DMS53 treated with DMSO at 0.1 percent for 48 hours (cell line): ENCODE measurements at regions not wholly inside any gene's neighbourhood (a gene's known extent, or its start where the extent isn't known, plus 50 kb on each side); places are given as distances from the start of the nearest gene placed in this dataset.

Experiments
- DNase-seq: peaks from one replicate; lab custom pipeline; 2025; ENCODE audit not compliant: unreplicated experiment; lab: John Stamatoyannopoulos, UW

DNA sequence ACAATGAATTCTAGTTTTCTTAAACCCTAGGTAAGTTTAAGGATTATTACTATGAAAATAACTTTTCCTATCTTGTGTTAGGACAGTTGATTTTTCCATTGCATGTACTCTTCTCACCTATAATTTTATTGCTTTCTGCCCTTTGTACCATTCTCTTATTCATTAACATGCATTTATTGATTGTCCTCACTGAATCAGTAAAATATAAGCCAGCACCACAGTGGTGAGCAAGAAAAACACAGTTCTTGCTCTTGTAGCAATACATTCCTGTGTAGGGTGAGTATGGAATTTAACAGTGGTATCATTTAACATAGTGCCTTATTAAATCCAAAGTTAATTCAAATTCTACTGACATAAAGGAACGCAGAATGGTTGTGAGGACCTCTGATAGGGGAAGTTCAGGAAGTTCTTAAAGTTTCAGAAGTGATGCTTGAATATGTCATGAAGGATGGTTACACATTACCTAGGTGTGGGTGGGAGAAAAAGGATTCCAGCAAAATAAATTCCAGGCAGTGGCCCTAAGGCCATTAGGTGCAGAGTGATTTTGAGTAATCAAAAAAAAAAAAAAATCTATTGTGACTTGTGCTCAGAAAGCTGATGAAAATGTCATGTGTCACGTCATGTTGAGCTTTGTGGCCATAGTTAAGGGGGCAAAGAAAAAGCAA is 104.7 kb upstream of the DSEL start:
- DNase-seq, result no peak

DNA sequence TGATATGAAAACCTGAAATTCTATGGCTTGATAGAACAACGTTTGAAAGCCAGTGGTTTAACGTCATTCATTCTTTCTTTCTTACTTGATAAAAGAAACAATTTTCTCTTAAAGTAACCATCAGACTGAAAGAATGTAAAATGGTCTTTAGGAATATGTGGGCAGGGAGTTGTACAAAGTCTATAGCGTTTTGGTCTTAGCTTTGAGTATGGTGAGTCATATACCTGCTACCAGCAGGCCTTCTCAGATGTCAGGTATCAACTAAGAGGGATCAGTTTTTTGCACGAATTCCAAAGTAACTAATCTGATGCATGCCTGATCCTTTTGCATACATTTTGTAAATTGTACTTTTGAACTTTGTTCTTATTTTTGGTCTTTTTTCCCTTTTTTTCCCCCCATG is 101.5 kb upstream of the DSEL start:
- peak; percentile 32 for DNase-seq

DNA sequence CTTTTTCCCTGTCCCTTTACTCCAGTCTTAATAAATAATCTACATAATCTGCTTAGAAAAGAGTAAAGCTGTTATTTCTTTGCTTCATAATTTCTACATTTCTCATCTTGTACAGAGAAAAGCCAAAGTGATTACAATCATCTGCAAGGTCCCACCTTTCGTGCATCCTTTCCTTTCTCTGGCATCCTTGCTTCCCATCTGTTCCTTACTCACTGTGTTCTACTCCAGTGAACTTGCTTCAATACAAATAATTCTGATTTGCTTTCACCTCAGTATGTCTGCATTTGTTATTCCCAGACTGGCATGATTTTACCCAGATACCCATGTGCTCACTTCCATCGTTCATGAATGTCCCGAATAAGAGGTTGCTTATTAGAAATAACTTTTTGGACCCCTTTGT is 99.4 kb upstream of the DSEL start:
- DNase-seq, result no peak

DNA sequence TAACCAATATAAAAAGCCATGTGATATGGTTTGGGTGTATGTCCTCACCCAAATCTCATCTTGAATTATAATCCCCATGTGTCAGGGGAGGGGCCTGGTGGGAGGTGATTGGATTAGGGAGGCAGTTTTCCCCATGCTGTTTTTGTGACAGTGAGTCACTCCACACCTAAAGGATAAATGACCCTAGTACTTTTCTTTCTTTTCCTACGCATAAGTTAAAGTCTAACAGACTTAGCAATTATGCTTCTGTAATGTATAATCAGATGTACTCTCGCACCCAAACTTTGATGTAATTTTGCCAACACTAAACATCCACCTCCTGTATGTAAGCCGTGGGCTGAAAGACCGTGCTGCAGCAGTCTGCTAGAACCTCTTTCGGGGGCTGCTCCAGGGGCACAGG is 97.2 kb upstream of the DSEL start:
- DNase-seq, result no peak

DNA sequence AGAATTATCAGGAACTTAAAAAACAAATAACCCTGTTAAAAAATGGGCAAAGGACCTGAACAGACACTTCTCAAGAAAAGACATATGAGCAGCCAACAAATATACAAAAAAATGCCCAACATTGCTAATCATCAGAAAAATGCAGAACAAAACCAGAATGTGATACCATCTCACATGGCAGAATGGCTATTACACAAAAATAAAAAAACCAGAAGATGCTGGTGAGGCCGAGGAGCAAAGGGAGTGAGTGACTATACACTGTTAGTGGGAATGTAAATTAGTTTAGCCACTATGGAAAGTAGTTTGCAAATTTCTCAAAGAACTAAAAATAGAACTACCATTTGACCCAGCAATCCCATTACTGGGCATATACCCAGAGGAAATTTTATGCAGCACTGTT is 95.8 kb upstream of the DSEL start:
- no peak for DNase-seq

DNA sequence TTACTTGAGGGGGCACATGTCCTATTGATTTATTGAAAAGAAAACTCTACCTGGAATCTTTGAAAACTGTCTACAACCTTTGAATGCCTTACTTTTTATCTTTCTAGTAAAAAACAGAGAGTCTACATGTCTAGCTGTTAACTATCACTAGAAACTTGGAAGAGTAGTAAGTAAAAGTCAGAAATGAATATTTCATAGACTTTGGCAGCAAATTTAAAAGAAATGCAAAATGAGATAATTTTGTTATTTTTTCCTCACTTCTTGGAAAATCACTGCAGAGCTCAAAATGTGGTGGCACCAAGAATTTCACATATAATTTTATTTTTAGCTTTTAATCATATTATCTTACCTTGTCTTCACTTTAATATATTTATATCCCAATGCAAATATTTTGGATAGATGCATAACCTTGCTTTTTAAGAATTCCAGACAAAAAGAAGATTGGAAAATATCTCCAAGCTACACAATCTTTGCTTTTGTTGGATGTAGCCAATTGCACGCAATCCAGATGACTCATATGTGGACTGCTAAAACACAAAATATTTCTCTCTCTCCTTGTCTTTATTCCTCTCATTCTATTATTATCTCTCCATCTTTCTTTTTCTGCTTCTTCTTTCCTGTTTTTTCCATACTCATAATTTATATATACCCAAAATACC is 92.2 kb upstream of the DSEL start:
- DNase-seq, result no peak

DNA sequence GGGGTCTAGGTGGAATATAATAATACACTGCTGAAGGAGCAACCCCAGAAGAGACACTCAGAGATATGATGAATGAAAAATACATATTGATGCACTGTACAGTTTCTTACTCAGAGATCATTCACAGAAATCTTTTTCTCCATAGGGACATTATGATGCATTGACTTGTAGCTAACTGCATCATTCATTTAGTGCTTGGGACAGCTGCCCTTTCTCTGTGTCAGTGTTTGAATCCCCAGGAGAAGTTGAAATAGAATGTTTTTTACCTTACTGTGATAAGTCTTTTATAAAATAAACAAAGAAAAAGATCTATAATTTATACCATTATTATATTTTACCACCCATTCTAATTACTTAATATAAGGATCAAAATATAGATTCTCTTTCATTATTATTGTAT is 91.7 kb upstream of the DSEL start:
- DNase-seq, result no peak

DNA sequence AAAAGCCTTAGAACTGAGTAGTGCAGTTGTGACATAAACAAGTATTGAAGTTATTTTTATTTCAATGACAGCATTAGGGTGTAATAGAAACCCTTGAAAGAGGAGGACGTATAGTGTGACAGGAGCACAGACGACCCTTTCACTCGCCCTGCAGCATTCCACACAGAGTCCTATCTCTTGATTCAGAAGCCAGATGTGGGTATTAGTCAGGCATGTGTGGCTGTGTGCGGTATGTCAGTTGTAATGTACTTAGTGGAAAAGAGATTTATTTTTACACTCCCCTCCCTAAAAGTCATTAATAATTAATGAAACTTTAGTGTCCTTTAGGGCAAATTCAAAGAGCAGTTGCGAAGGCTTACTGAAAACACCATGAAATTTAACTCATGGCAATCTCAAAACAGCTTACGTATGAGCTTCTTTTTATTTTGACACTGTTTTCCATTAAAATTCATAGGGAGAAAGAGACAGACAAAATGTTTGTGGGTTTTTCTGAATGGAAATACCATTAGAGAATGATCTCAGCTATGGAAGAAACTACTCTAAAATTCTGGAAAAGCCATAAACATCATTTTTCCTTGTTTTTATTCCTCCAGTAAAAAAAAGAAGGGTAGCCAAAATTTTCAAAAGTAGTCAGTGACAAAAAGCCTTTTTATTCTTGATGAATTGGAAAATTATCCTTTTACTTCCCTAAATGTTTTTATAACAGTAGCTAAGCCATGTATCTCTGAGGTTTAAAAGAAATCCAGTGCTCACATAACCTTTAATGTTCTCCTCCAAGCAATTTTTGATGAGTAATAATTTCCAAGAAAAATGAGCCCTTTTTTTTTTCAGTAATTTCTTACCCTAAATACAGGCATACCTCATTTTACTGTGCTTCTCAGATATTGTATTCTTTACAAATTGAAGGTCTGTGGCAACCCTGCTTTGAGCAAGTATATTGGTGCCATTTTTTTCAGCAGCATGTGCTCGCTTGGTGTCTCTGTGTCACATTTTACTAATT is 84.0 kb upstream of the DSEL start:
- no peak for DNase-seq

DNA sequence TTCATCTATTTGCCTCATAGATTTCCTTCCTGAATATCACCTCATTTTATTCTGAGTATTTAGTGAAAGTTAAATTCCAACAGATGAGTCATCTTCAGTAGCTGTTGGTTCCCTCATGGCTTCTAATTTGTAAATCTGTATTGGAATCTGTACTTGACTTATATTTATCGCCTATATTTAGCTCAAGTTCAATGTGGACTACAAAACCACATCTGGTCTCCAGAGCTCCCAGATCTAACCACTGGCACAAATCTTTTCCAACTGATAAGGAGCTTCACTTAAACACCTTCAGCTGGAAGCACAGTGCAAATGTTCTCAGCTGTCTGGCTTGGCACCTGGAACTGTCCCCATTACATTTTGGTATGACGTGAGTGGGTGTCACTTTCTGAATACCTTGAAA is 82.8 kb upstream of the DSEL start:
- DNase-seq, result no peak

DNA sequence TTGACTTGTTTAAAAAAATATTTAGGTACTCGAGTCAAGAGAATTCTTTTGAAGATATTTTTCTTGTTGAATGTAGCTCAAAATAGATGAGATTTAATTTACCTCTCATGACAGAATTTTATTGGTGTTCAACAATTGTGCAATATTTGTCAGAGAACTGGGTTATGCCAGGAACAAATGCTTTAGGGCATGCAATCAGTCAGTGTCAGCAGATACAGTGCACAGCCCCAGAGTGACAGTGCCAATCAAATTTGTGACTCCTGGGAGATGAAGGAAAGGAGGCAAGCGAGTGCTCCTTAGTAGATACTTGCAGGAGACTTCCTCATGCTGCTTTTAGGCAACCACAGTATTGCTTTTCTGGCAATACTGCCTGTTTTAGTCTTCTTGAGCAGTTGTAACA is 81.2 kb upstream of the DSEL start:
- DNase-seq, result no peak

DNA sequence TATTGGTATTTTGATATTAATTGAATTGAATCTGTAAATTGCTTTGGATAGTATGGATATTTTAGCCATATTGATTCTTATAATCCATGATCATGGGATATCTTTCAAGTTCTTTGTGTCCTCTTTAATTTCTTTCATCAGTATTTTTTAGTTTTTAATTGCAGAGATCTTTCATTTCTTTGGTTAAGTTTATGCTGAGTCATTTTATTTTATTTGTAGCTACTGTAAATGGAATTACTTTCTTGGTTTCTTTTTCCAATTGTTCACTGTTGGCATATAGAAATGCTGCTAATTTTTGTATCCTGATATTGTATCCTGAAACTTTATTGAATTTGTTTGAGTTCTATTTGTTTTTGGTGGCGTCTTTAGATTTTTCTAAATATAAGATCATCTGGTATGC is 79.5 kb upstream of the DSEL start:
- no peak for DNase-seq

DNA sequence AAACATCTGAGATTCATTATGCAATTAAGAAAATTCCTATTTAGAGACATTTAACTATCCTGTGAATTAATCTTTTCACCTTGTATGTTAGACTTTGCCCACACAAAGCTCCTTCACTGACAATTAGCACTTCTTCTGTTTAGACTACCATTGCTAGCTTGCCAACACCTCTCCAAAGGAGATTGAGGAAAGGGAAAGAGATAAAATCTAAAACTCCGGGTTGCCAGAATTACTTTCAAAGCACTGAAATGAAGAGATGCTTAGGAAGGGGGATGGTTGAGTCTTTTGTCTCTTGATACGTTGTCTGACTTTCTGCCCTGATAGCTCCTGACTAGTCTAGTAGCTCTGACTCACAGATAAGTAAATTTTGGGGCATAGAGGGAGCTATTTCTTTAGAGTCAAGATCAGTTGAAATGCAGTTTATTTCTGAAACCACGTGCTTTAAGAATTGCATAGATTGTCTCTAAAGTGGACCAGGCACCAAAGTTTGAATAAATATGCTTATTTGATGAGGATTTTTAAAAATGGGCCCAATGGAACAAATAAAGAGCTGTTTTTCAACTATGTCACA is 74.1 kb upstream of the DSEL start:
- DNase-seq, result peak; percentile 26

DNA sequence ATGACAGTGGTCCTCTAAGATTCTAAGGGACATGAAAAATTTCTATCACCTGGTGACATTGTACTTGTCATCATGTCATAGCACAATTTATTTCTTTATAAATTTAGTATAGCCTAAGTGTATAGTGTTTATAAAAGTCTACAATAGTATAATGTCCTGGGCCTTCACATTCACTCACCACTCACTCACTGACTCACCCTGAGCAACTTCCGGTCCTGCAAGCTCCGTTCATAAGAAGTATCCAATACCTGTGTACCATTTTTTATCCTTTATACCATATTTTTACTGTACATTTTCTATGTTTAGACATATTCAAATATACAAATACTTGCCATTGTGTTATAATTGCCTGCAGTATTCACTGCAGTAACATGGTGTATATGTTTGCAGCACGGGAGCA is 72.8 kb upstream of the DSEL start:
- no peak for DNase-seq

DNA sequence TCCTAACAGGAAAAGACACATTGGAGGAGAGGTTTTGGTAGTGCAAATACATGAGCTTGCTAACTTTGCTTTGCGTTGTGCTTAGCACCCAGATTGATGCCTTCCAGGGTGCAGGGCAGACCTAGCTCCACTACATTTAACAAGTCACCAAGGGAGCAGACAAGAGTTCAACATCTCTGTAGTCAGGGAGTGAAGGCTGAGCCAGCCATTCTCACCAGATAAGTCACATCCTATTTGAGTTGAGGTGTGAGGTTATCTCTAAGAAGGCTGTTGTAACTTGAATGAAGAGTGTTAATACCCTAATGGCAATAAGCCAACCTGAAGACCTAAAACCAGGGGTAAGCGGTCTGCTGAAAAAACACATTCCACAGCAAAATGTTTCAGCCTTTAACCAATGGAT is 69.6 kb upstream of the DSEL start:
- DNase-seq, result no peak

DNA sequence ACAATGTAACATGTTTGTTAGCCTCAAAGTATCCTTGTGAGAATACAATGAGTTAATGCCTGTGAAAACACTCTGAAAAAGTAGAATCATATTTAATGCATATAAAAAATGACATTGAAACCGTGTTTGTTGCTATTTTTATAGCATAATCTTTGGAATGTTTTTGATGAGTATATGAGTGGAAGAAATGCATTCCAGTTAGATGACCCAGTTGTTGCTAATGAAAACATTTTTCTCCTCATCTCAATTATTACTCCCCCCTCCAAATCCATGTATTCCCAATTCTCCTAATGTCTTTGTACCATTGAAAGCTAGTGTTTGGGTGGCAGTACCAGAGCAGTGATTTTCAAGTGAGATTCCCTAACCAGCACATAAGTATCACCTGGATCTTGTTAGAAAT is 67.1 kb upstream of the DSEL start:
- DNase-seq, result no peak

DNA sequence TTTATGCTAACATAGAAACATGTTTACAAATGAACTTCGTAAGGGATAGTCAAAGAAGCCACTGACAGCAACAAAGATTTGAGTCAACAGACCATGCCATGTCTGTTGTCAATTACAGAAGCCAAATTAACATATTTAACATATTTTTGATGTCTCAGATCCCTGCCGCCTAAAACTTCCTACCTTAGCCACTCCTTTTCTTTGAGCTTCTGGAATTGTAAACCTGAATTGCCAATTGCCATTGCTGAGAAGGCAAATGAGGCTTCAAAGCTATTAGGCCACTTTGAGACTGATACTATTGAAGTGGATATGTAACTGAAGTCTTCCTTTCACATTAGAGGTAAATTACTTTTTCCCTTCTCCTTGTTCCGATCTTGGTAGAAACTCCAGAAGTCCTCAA is 66.0 kb upstream of the DSEL start:
- no peak for DNase-seq

DNA sequence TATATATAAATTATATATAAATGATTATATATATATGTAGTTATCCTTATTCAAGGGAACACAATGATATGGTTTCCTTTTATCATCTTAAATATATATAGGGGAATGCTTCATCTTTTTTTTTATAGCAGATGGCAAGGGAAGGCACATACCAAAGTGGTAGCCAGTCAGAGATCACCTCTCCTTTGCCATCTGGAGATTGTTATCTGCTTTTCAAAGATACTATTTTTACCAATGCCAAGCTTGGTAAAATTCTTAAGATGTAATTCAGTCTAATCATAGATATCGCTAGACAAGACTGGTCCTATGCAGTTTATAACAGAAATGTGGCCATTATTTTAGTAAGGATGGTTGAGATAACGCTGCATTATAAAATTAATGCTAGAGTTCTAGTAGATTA is 64.7 kb upstream of the DSEL start:
- DNase-seq, result no peak

DNA sequence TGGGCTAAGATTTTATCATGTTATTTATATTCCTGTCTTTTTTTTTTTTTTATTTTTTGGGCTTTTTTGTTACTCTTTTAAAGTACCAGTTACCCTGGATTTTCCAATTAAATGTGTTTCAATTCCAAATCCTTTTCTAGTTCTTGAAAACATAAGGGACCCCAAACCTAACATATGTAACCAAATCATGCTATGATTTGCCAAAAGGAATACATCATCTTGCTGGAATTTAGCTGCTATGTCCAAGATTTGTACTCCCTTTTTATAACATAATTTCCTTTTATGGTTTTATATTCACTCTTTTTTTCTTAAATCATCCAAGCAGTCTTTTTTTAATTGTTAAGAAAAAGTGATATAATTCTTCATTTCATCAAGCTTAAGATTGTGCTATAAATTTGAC is 60.9 kb upstream of the DSEL start:
- no peak for DNase-seq

DNA sequence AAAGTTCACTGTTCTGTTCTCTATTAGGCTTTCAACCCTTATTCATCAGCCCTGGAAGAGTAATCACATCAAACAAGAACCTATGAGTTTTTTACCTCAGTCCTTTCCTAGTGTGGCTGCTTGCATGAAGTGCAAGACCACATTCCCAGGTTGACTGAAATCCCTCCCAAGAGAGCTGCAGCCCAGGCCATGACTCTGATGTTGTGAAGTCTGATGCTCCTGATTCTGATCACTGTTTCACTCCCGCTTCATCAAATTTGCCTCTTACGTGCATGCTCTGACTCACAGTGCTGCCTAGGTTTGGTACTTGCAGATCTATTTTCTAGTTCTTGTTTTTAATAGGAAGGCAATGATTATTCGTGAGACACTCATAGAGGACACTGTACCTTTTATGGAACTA is 58.2 kb upstream of the DSEL start:
- peak; percentile 87 for DNase-seq

DNA sequence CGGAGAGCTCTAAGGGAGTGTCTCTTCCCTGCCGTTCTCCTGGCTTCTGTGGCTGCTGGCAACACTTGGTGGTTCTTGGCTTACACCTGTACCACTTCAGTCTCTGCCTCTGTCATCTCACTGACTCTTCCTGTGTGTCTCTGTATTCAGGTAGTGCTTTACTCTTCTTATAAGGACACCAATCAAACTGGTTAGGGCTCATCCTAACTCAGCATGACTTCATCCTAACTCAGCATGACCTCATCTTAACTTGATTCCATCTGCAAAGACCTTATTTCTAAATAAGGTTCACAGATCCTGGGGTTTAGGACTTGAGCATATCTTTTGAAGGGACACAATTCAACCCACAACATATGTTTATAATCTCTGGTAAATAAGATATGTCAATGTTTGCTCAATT is 51.6 kb upstream of the DSEL start:
- DNase-seq, result peak; percentile 87
